ENCODE measurements at regions not wholly inside any gene's neighbourhood (a gene's known extent, or its start where the extent isn't known, plus 50 kb on each side); places are given as distances from the start of the nearest gene placed in this dataset.
A peak's percentile ranks its signal among the peaks of the same experiment; 100 is the strongest.

GRCh38 chr14:101004954-101005353, 101.4 kb upstream of the RTL1 start:
- peak; percentile 6 for DNase-seq

- DNase-seq = peak; percentile 16
Observed at GRCh38 chr14:101005447-101005846, 101.9 kb upstream of the RTL1 start.

- DNase-seq = peak; percentile 11
Observed at GRCh38 chr14:101006008-101006407, 102.5 kb upstream of the RTL1 start.

- DNase-seq = no peak
Observed at GRCh38 chr14:101007004-101007614, 103.6 kb upstream of the RTL1 start.

GRCh38 chr14:101007765-101008164, 104.2 kb upstream of the RTL1 start:
- no peak for DNase-seq

- DNase-seq = no peak
Observed at GRCh38 chr14:101008196-101008595, 104.7 kb upstream of the RTL1 start.

GRCh38 chr14:101008631-101009336, 105.3 kb upstream of the RTL1 start:
- DNase-seq = no peak

- DNase-seq = no peak
Observed at GRCh38 chr14:101009531-101009930, 106.0 kb upstream of the RTL1 start.

- DNase-seq = no peak
Observed at GRCh38 chr14:101010293-101010692, 106.8 kb upstream of the RTL1 start.

GRCh38 chr14:101010835-101011234, 107.3 kb upstream of the RTL1 start:
- DNase-seq = no peak

GRCh38 chr14:101017209-101017608, 113.7 kb upstream of the RTL1 start:
- DNase-seq = no peak

GRCh38 chr14:101017806-101018560, 114.5 kb upstream of the RTL1 start:
- no peak for DNase-seq

GRCh38 chr14:101018561-101019290, 115.2 kb upstream of the RTL1 start:
- DNase-seq = no peak

GRCh38 chr14:101019541-101019940, 116.0 kb upstream of the RTL1 start:
- no peak for DNase-seq

- no peak for DNase-seq
Observed at GRCh38 chr14:101019990-101020710, 116.6 kb upstream of the RTL1 start.

- no peak for DNase-seq
Observed at GRCh38 chr14:101020834-101021370, 117.4 kb upstream of the RTL1 start.

GRCh38 chr14:101022121-101022520, 118.6 kb upstream of the RTL1 start:
- no peak for DNase-seq

- no peak for DNase-seq
Observed at GRCh38 chr14:101022916-101023435, 119.5 kb upstream of the RTL1 start.

GRCh38 chr14:101024686-101025085, 121.2 kb upstream of the RTL1 start:
- no peak for DNase-seq

- no peak for DNase-seq
Observed at GRCh38 chr14:101025131-101025530, 121.6 kb upstream of the RTL1 start.

GRCh38 chr14:101025696-101026095, 122.2 kb upstream of the RTL1 start:
- DNase-seq = no peak

- no peak for DNase-seq
Observed at GRCh38 chr14:101026341-101026740, 122.8 kb upstream of the RTL1 start.
